ENCODE measurements at regions not wholly inside any gene's neighbourhood (a gene's known extent, or its start where the extent isn't known, plus 50 kb on each side); places are given as distances from the start of the nearest gene placed in this dataset.

DNA sequence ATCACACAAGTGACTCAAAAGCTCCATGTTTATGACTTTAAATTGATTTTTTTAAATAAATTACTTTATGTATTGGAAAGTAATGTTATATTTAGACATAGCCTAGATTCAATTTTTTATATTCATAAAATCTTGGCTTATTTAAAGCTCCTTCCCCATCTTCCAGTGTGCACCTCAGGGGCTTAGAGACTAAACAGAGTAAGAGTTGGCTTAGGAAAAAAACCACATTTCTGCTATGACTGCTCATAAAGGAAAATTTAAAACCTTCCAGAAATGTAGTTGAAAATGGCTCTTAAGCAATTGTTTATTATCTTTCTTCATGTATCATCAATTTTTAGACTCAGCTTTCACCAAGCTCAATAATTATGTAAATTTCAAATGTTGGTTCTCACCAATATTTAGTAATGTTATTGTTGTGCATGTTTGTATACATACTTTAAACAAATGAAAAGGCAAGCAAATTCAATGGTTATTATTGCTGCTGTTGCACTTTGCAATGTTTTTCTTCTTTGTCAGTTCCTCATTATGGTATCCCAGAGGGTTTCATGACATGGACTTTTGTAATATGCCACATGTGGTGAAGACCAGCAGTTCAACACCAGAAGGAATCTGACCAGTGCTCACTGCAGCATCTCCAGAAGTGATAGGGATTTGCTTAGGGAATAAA, 700.1 kb upstream of the ANKRD30A start:
- TF ChIP-seq POLR2AphosphoS5 (IDR thresholded peaks at IDR 0.05) = no peak
- TF ChIP-seq, protein P1, sequence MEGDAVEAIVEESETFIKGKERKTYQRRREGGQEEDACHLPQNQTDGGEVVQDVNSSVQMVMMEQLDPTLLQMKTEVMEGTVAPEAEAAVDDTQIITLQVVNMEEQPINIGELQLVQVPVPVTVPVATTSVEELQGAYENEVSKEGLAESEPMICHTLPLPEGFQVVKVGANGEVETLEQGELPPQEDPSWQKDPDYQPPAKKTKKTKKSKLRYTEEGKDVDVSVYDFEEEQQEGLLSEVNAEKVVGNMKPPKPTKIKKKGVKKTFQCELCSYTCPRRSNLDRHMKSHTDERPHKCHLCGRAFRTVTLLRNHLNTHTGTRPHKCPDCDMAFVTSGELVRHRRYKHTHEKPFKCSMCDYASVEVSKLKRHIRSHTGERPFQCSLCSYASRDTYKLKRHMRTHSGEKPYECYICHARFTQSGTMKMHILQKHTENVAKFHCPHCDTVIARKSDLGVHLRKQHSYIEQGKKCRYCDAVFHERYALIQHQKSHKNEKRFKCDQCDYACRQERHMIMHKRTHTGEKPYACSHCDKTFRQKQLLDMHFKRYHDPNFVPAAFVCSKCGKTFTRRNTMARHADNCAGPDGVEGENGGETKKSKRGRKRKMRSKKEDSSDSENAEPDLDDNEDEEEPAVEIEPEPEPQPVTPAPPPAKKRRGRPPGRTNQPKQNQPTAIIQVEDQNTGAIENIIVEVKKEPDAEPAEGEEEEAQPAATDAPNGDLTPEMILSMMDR (IDR thresholded peaks at IDR 0.05) = no peak
